Neural cell (in vitro differentiated cells): ENCODE measurements at regions not wholly inside any gene's neighbourhood (a gene's known extent, or its start where the extent isn't known, plus 50 kb on each side); places are given as distances from the start of the nearest gene placed in this dataset.
"Not testable (repeated sequence)": the region's sequence is repeated elsewhere in the genome, so short reads cannot be mapped to it uniquely, and the experiment has no call there.

ENCODE experiments used
- H2AFZ ChIP-seq: fragments of 200-600, 300-800 bp; sonication (generic), shearing (Covaris generic); 2 replicates; pipeline ENCODE4 v1.6.0; 2014; ENCODE audit warnings: low read depth, mild to moderate bottlenecking, antibody characterized with exemption, low read length, moderate library complexity
- H3F3A ChIP-seq: fragments of 200-600 bp; shearing (Covaris generic); 2 replicates; pipeline ENCODE4 v1.6.1; 2016; ENCODE audit warnings: mild to moderate bottlenecking, moderate library complexity, mixed read lengths, antibody characterized with exemption, low read length; ENCODE audit not compliant: insufficient read depth, poor library complexity, severe bottlenecking
- H3K27ac ChIP-seq: fragments of 200-600, 300-800 bp; sonication (generic), shearing (Covaris generic); 2 replicates; pipeline ENCODE4 v1.5.1; 2014; ENCODE audit warnings: mild to moderate bottlenecking, low read length, moderate library complexity
- H3K27me3 ChIP-seq: fragments of 300-800, 200-600 bp; sonication (generic), shearing (Covaris generic); 2 replicates; pipeline ENCODE4 v1.6.0; 2014; ENCODE audit warnings: mild to moderate bottlenecking, low read depth, low read length, moderate library complexity; ENCODE audit not compliant: insufficient read depth
- H3K36me3 ChIP-seq: fragments of 300-800, 200-600 bp; sonication (generic), shearing (Covaris generic); 2 replicates; pipeline ENCODE4 v1.5.1; 2014; ENCODE audit warnings: mild to moderate bottlenecking, antibody characterized with exemption, low read length, moderate library complexity; ENCODE audit not compliant: insufficient read depth
- H3K4me2 ChIP-seq: fragments of 300-800, 200-600 bp; sonication (generic), shearing (Covaris generic); 2 replicates; pipeline ENCODE4 v1.6.0; 2014; ENCODE audit warnings: mild to moderate bottlenecking, low read length
- H3K4me3 ChIP-seq: fragments of 300-800, 200-600 bp; sonication (generic), shearing (Covaris generic); 2 replicates; pipeline ENCODE4 v1.5.1; 2014; ENCODE audit warnings: mild to moderate bottlenecking, low read length, moderate library complexity
- H3K79me2 ChIP-seq: fragments of 200-600 bp; shearing (Covaris generic); replicated peaks from 2 replicates; pipeline ENCODE4 v1.6.0; 2014; ENCODE audit warnings: mild to moderate bottlenecking, low read length, moderate library complexity; ENCODE audit not compliant: insufficient read depth
- H3K9ac ChIP-seq: fragments of 300-800, 200-600 bp; sonication (generic), shearing (Covaris generic); 2 replicates; pipeline ENCODE4 v1.6.1; 2016; ENCODE audit warnings: mild to moderate bottlenecking, low read length, mixed read lengths
- H3K9me2 ChIP-seq: fragments of 200-600 bp; shearing (Covaris generic); 2 replicates; pipeline ENCODE4 v1.6.1; 2016; ENCODE audit warnings: mild to moderate bottlenecking, low read length, mixed read lengths; ENCODE audit not compliant: insufficient read depth
- H3K9me3 ChIP-seq: fragments of 200-600, 300-800 bp; sonication (generic), shearing (Covaris generic); 2 replicates; pipeline ENCODE4 v1.6.1; 2016; ENCODE audit warnings: mild to moderate bottlenecking, mixed run types, low read length, moderate library complexity, mixed read lengths
- H4K20me1 ChIP-seq: fragments of 200-600 bp; shearing (Covaris generic); 2 replicates; pipeline ENCODE4 v1.6.1; 2016; ENCODE audit warnings: mild to moderate bottlenecking, mixed run types; ENCODE audit not compliant: insufficient read depth
- EP300 ChIP-seq: fragments of 450-650 bp; conservative IDR thresholded peaks from 2 replicates; pipeline ENCODE4 v1.6.1; 2014; ENCODE audit warnings: antibody characterized with exemption, mild to moderate bottlenecking, moderate library complexity; ENCODE audit not compliant: poor library complexity, severe bottlenecking
- EZH2 ChIP-seq: fragments of 200-600, 300-800 bp; shearing (Covaris generic), sonication (generic); IDR thresholded peaks from 2 replicates; pipeline ENCODE4 v1.6.1; 2014; ENCODE audit warnings: antibody characterized with exemption, low read length, borderline replicate concordance, mild to moderate bottlenecking; ENCODE audit not compliant: insufficient read depth, poor library complexity, severe bottlenecking
- MXI1 ChIP-seq: fragments of 450-650 bp; conservative IDR thresholded peaks from 2 replicates; pipeline ENCODE4 v1.6.1; 2014; ENCODE audit warnings: antibody characterized with exemption, mild to moderate bottlenecking; ENCODE audit not compliant: poor library complexity, severe bottlenecking
- POLR2AphosphoS5 ChIP-seq: IDR thresholded peaks from 2 replicates; pipeline ENCODE4 v1.6.1; 2012
- RAD21 ChIP-seq: fragments of 450-650 bp; conservative IDR thresholded peaks from 2 replicates; pipeline ENCODE4 v1.6.1; 2014; ENCODE audit warnings: antibody characterized with exemption, mild to moderate bottlenecking, moderate library complexity
- SMC3 ChIP-seq: fragments of 450-650 bp; conservative IDR thresholded peaks from 2 replicates; pipeline ENCODE4 v1.6.1; 2014; ENCODE audit warnings: antibody characterized with exemption, mild to moderate bottlenecking, moderate library complexity; ENCODE audit not compliant: poor library complexity
- TAF1 ChIP-seq: IDR thresholded peaks from 2 replicates; pipeline ENCODE4 v1.6.1; 2012; ENCODE audit warnings: low read depth
- TF ChIP-seq, protein P1 (sequence below): IDR thresholded peaks from 2 replicates; pipeline ENCODE4 v1.6.1; 2012; ENCODE audit warnings: borderline replicate concordance
- TF ChIP-seq, protein P2 (sequence below): fragments of 450-650 bp; IDR thresholded peaks from 2 replicates; pipeline ENCODE4 v1.5.1; 2014; ENCODE audit warnings: antibody characterized with exemption, mild to moderate bottlenecking, moderate library complexity; ENCODE audit not compliant: poor library complexity, severe bottlenecking

DNA sequence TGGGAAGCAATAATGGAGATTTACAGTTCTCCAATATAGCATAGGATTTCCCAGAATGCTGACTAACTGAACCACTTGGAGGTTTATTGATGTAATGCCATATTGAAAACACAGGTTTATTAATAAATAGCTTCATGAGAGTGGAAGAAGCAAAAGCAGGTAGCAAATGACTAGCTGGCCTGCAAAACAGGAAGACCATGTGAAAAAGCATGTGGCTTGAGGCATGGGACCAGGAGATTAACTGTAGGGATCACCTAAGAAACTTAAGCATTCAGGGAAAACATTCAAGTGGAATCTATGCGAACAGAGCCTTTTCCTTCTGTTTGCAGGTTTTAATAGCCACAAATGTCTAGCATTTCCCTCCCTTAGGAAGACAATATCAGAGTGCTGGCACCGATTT, 679.7 kb downstream of the ZEB2 start:
- Histone ChIP-seq H3K79me2 (no peaks in the 10 kb centered on the region), H3K27me3 (no peaks in the 10 kb centered on the region), H3K4me3 (no peak overlapping the region), H3K4me2 (no peak overlapping the region), H2AFZ (no peak overlapping the region), H4K20me1 (no peaks in the 10 kb centered on the region), H3K27ac (no peak overlapping the region), H3K36me3 (no peaks in the 10 kb centered on the region), H3K9ac (no peak overlapping the region), H3K9me3 (peaks cover 3% of the 10 kb centered on the region), H3K9me2 (no peaks in the 10 kb centered on the region), H3F3A (no peaks in the 10 kb centered on the region)
- TF ChIP-seq RAD21: no peak
- TF ChIP-seq POLR2AphosphoS5: no peak
- TF ChIP-seq MXI1: no peak
- TF ChIP-seq EP300: no peak
- TF ChIP-seq, protein P1, sequence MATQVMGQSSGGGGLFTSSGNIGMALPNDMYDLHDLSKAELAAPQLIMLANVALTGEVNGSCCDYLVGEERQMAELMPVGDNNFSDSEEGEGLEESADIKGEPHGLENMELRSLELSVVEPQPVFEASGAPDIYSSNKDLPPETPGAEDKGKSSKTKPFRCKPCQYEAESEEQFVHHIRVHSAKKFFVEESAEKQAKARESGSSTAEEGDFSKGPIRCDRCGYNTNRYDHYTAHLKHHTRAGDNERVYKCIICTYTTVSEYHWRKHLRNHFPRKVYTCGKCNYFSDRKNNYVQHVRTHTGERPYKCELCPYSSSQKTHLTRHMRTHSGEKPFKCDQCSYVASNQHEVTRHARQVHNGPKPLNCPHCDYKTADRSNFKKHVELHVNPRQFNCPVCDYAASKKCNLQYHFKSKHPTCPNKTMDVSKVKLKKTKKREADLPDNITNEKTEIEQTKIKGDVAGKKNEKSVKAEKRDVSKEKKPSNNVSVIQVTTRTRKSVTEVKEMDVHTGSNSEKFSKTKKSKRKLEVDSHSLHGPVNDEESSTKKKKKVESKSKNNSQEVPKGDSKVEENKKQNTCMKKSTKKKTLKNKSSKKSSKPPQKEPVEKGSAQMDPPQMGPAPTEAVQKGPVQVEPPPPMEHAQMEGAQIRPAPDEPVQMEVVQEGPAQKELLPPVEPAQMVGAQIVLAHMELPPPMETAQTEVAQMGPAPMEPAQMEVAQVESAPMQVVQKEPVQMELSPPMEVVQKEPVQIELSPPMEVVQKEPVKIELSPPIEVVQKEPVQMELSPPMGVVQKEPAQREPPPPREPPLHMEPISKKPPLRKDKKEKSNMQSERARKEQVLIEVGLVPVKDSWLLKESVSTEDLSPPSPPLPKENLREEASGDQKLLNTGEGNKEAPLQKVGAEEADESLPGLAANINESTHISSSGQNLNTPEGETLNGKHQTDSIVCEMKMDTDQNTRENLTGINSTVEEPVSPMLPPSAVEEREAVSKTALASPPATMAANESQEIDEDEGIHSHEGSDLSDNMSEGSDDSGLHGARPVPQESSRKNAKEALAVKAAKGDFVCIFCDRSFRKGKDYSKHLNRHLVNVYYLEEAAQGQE: no peak
- TF ChIP-seq EZH2: no peak
- no peak for TF ChIP-seq TAF1
- no peak for TF ChIP-seq SMC3
- TF ChIP-seq, protein P2, sequence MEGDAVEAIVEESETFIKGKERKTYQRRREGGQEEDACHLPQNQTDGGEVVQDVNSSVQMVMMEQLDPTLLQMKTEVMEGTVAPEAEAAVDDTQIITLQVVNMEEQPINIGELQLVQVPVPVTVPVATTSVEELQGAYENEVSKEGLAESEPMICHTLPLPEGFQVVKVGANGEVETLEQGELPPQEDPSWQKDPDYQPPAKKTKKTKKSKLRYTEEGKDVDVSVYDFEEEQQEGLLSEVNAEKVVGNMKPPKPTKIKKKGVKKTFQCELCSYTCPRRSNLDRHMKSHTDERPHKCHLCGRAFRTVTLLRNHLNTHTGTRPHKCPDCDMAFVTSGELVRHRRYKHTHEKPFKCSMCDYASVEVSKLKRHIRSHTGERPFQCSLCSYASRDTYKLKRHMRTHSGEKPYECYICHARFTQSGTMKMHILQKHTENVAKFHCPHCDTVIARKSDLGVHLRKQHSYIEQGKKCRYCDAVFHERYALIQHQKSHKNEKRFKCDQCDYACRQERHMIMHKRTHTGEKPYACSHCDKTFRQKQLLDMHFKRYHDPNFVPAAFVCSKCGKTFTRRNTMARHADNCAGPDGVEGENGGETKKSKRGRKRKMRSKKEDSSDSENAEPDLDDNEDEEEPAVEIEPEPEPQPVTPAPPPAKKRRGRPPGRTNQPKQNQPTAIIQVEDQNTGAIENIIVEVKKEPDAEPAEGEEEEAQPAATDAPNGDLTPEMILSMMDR: no peak

DNA sequence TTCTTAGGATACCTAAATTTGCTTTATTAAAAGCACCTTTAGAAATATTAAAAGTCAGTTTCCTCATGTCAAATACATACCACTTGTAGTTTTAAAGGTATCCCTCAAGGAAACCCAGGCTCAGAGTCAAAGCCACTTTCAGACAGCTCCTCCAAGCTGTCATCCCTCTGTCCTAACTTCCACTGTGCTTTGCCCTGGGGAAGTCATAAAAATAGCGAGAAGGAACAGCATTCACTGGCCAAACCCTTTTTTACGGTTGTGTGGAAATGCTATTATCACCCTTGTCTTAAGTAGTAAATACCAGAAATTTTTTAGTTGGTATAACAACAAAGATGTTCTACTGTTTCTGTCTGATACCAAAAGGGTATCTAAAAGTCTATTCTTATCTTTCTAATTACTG, 680.5 kb downstream of the ZEB2 start:
- Histone ChIP-seq H4K20me1 (no peaks in the 10 kb centered on the region), H3K79me2 (no peaks in the 10 kb centered on the region), H3F3A (no peaks in the 10 kb centered on the region), H3K9me3 (peaks cover 3% of the 10 kb centered on the region), H3K4me2 (no peak overlapping the region), H3K9ac (no peak overlapping the region), H3K27ac (no peak overlapping the region), H3K27me3 (no peaks in the 10 kb centered on the region), H3K4me3 (no peak overlapping the region), H3K36me3 (no peaks in the 10 kb centered on the region), H3K9me2 (no peaks in the 10 kb centered on the region), H2AFZ (no peak overlapping the region)
- TF ChIP-seq POLR2AphosphoS5: no peak
- TF ChIP-seq SMC3: no peak

DNA sequence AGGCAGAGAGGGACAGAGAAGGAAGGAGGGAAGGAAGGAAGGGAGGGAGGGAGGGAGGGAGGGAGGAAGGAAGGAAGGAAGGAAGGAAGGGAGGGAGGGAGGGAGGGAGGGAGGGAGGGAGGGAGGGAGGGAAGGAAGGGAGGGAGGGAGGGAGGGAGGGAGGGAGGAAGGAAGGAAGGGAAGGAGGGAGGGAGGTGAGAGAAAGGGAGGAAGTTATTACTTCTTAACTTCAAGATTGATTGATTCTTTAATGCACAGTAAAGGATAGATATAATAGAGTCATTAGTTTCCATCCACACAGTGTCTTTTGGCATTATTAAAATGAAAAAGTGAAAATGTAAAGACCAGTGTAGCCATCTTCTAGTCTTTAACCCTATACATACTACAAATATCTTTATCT, 682.9 kb downstream of the ZEB2 start:
- not testable (repeated sequence) for H3K4me3 ChIP-seq, H2AFZ ChIP-seq, H3K9me2 ChIP-seq, H4K20me1 ChIP-seq, H3F3A ChIP-seq, H3K9ac ChIP-seq, H3K79me2 ChIP-seq, H3K4me2 ChIP-seq, H3K36me3 ChIP-seq, H3K27me3 ChIP-seq, H3K27ac ChIP-seq, H3K9me3 ChIP-seq
